ENCODE measurements at regions not wholly inside any gene's neighbourhood (a gene's known extent, or its start where the extent isn't known, plus 50 kb on each side); places are given as distances from the start of the nearest gene placed in this dataset.
"Not testable (repeated sequence)": the region's sequence is repeated elsewhere in the genome, so short reads cannot be mapped to it uniquely, and the experiment has no call there.

GRCh38 chr7:51592842-51593599 lies 276.4 kb upstream of the COBL start:
- ATAC-seq (replicated peaks) (no peak), DNase-seq (no peak)
- Mint-ChIP-seq H3K4me3 (no peak overlapping the region), H3K4me1 (ENCODE audit: low read depth in 2 of 2) (no peaks in the 10 kb centered on the region), H3K27me3 (no peaks in the 10 kb centered on the region), H3K9me3 (peaks cover 7 to 8% of the 10 kb centered on the region in 2 donors), H3K36me3 (ENCODE audit: insufficient read depth) (no peaks in the 10 kb centered on the region), H3K27ac (no peak overlapping the region)

- H3K27ac Mint-ChIP-seq: no peak overlapping the region
- DNase-seq: no peak
- no peaks in the 10 kb centered on the region for H3K36me3 Mint-ChIP-seq (ENCODE audit: insufficient read depth)
- H3K9me3 Mint-ChIP-seq: peaks cover 0 to 7% of the 10 kb centered on the region in 2 donors
- no peak for ATAC-seq (replicated peaks)
- no peaks in the 10 kb centered on the region for H3K27me3 Mint-ChIP-seq
- no peak overlapping the region for H3K4me3 Mint-ChIP-seq
- no peaks in the 10 kb centered on the region for H3K4me1 Mint-ChIP-seq (ENCODE audit: low read depth in 2 of 2)
Measured at GRCh38 chr7:51591223-51591622, 274.6 kb upstream of the COBL start.

GRCh38 chr7:51590746-51591145 lies 274.1 kb upstream of the COBL start:
- no peak overlapping the region for H3K4me3 Mint-ChIP-seq
- H3K36me3 Mint-ChIP-seq (ENCODE audit: insufficient read depth): no peaks in the 10 kb centered on the region
- H3K4me1 Mint-ChIP-seq (ENCODE audit: low read depth in 2 of 2): no peaks in the 10 kb centered on the region
- H3K9me3 Mint-ChIP-seq: peaks cover 0 to 7% of the 10 kb centered on the region in 2 donors
- H3K27me3 Mint-ChIP-seq: no peaks in the 10 kb centered on the region
- H3K27ac Mint-ChIP-seq: no peak overlapping the region
- ATAC-seq (replicated peaks) (no peak), DNase-seq (no peak)

- Mint-ChIP-seq H3K4me3 (no peak overlapping the region), H3K9me3 (peaks cover under 1 to 7% of the 10 kb centered on the region in 2 donors), H3K27ac (no peak overlapping the region), H3K4me1 (ENCODE audit: low read depth in 2 of 2) (no peaks in the 10 kb centered on the region), H3K36me3 (ENCODE audit: insufficient read depth) (no peaks in the 10 kb centered on the region), H3K27me3 (no peaks in the 10 kb centered on the region)
- DNase-seq (no peak), ATAC-seq (replicated peaks) (no peak)
Measured at GRCh38 chr7:51589111-51589510, 272.5 kb upstream of the COBL start.

- Mint-ChIP-seq H3K27me3 (no peaks in the 10 kb centered on the region), H3K27ac (no peak overlapping the region), H3K4me1 (ENCODE audit: low read depth in 2 of 2) (no peaks in the 10 kb centered on the region), H3K9me3 (peaks cover 12 to 13% of the 10 kb centered on the region in 2 donors), H3K4me3 (no peak overlapping the region), H3K36me3 (ENCODE audit: insufficient read depth) (no peaks in the 10 kb centered on the region)
- ATAC-seq (replicated peaks) (no peak), DNase-seq (no peak)
Measured at GRCh38 chr7:51587604-51588003, 271.0 kb upstream of the COBL start.

GRCh38 chr7:51577390-51577789 lies 260.8 kb upstream of the COBL start:
- Mint-ChIP-seq H3K9me3 (peaks cover 6 to 26% of the 10 kb centered on the region in 2 donors), H3K4me1 (ENCODE audit: low read depth in 2 of 2) (no peaks in the 10 kb centered on the region), H3K27ac (no peak overlapping the region), H3K36me3 (ENCODE audit: insufficient read depth) (no peaks in the 10 kb centered on the region), H3K27me3 (no peaks in the 10 kb centered on the region), H3K4me3 (no peak overlapping the region)
- ATAC-seq (replicated peaks): no peak
- no peak for DNase-seq

GRCh38 chr7:51569581-51569980 lies 253.0 kb upstream of the COBL start:
- peaks cover 12 to 32% of the 10 kb centered on the region in 2 donors for H3K9me3 Mint-ChIP-seq

GRCh38 chr7:51569176-51569575 lies 252.6 kb upstream of the COBL start:
- H3K36me3 Mint-ChIP-seq (ENCODE audit: insufficient read depth): no peaks in the 10 kb centered on the region
- H3K27me3 Mint-ChIP-seq: no peaks in the 10 kb centered on the region
- ATAC-seq (replicated peaks) (no peak), DNase-seq (no peak)
- H3K4me1 Mint-ChIP-seq (ENCODE audit: low read depth in 2 of 2): no peaks in the 10 kb centered on the region
- H3K4me3 Mint-ChIP-seq: no peak overlapping the region
- peaks cover 10 to 31% of the 10 kb centered on the region in 2 donors for H3K9me3 Mint-ChIP-seq
- H3K27ac Mint-ChIP-seq: no peak overlapping the region

More at GRCh38 chr7:51569581-51569980, 253.0 kb upstream of the COBL start:
- Mint-ChIP-seq H3K4me3 (no peak overlapping the region), H3K27ac (no peak overlapping the region), H3K27me3 (no peaks in the 10 kb centered on the region), H3K4me1 (ENCODE audit: low read depth in 2 of 2) (no peaks in the 10 kb centered on the region), H3K36me3 (ENCODE audit: insufficient read depth) (no peaks in the 10 kb centered on the region)
- DNase-seq (no peak), ATAC-seq (replicated peaks) (no peak)

GRCh38 chr7:51551070-51551469 lies 234.5 kb upstream of the COBL start:
- H3K4me1 Mint-ChIP-seq (ENCODE audit: low read depth in 2 of 2): no peaks in the 10 kb centered on the region
- H3K27me3 Mint-ChIP-seq: no peaks in the 10 kb centered on the region
- DNase-seq (no peak), ATAC-seq (replicated peaks) (no peak)
- H3K27ac Mint-ChIP-seq: no peak overlapping the region
- H3K4me3 Mint-ChIP-seq: no peak overlapping the region
- no peaks in the 10 kb centered on the region for H3K36me3 Mint-ChIP-seq (ENCODE audit: insufficient read depth)
- peaks cover 12 to 22% of the 10 kb centered on the region in 2 donors for H3K9me3 Mint-ChIP-seq

- H3K4me1 Mint-ChIP-seq (ENCODE audit: low read depth in 2 of 2): no peaks in the 10 kb centered on the region
- no peak for ATAC-seq (replicated peaks)
- no peak for DNase-seq
- no peak overlapping the region for H3K27ac Mint-ChIP-seq
- H3K9me3 Mint-ChIP-seq: peaks cover 14 to 33% of the 10 kb centered on the region in 2 donors
- no peaks in the 10 kb centered on the region for H3K36me3 Mint-ChIP-seq (ENCODE audit: insufficient read depth)
- H3K27me3 Mint-ChIP-seq: no peaks in the 10 kb centered on the region
- H3K4me3 Mint-ChIP-seq: no peak overlapping the region
Measured at GRCh38 chr7:51545131-51545530, 228.5 kb upstream of the COBL start.

- DNase-seq (no peak), ATAC-seq (replicated peaks) (no peak)
- peaks cover 8 to 30% of the 10 kb centered on the region in 2 donors for H3K9me3 Mint-ChIP-seq
- no peaks in the 10 kb centered on the region for H3K27me3 Mint-ChIP-seq
- H3K4me3 Mint-ChIP-seq: no peak overlapping the region
- H3K27ac Mint-ChIP-seq: no peak overlapping the region
- H3K4me1 Mint-ChIP-seq (ENCODE audit: low read depth in 2 of 2): no peaks in the 10 kb centered on the region
- H3K36me3 Mint-ChIP-seq (ENCODE audit: insufficient read depth): no peaks in the 10 kb centered on the region
Measured at GRCh38 chr7:51543801-51544553, 227.4 kb upstream of the COBL start.

GRCh38 chr7:51540906-51541305 lies 224.3 kb upstream of the COBL start:
- ATAC-seq (replicated peaks); H3K27ac Mint-ChIP-seq; H3K36me3 Mint-ChIP-seq (ENCODE audit: insufficient read depth); DNase-seq; H3K27me3 Mint-ChIP-seq; H3K4me3 Mint-ChIP-seq; H3K4me1 Mint-ChIP-seq (ENCODE audit: low read depth in 2 of 2): not testable (repeated sequence)
- peaks cover 8 to 36% of the 10 kb centered on the region in 2 donors for H3K9me3 Mint-ChIP-seq

GRCh38 chr7:51539840-51540239 lies 223.2 kb upstream of the COBL start:
- no peak for DNase-seq

GRCh38 chr7:51528172-51528571 lies 211.6 kb upstream of the COBL start:
- Mint-ChIP-seq H3K9me3 (peaks cover 0 to under 1% of the 10 kb centered on the region in 2 donors), H3K4me1 (ENCODE audit: low read depth in 2 of 2) (no peaks in the 10 kb centered on the region), H3K27ac (no peak overlapping the region), H3K27me3 (no peaks in the 10 kb centered on the region), H3K4me3 (no peak overlapping the region), H3K36me3 (ENCODE audit: insufficient read depth) (no peaks in the 10 kb centered on the region)
- DNase-seq (no peak), ATAC-seq (replicated peaks) (no peak)

More at GRCh38 chr7:51539840-51540239, 223.2 kb upstream of the COBL start:
- H3K9me3 Mint-ChIP-seq: peaks cover 6 to 36% of the 10 kb centered on the region in 2 donors
- no peaks in the 10 kb centered on the region for H3K27me3 Mint-ChIP-seq
- no peak for ATAC-seq (replicated peaks)
- no peak overlapping the region for H3K4me3 Mint-ChIP-seq
- H3K36me3 Mint-ChIP-seq (ENCODE audit: insufficient read depth): no peaks in the 10 kb centered on the region
- H3K27ac Mint-ChIP-seq: no peak overlapping the region
- no peaks in the 10 kb centered on the region for H3K4me1 Mint-ChIP-seq (ENCODE audit: low read depth in 2 of 2)
